PFSK-1 (cell line): ENCODE measurements at regions not wholly inside any gene's neighbourhood (a gene's known extent, or its start where the extent isn't known, plus 50 kb on each side); places are given as distances from the start of the nearest gene placed in this dataset.

Experiments
- FOXP2 ChIP-seq: optimal IDR thresholded peaks from 2 replicates; pipeline ENCODE3; 2011; ENCODE audit warnings: borderline replicate concordance, control low read depth, inconsistent platforms; ENCODE audit not compliant: insufficient read depth; ENCODE audit errors: extremely low read length, extremely low read depth
- POLR2AphosphoS5 ChIP-seq: IDR thresholded peaks from 2 replicates; pipeline ENCODE4 v1.6.1; 2012; ENCODE audit warnings: low read depth, mild to moderate bottlenecking, control low read depth, low read length, moderate library complexity
- REST ChIP-seq, 2 experiments: IDR thresholded peaks; 2 replicates each; pipeline versions ENCODE4 v1.6.1 to v1.8.0; 2011 to 2012; ENCODE audit warnings: low read depth in 2 of 2, low read length in 2 of 2, control low read depth in 1 of 2, inconsistent platforms in 1 of 2, mild to moderate bottlenecking in 1 of 2, moderate library complexity in 1 of 2; ENCODE audit not compliant: insufficient read depth in 1 of 2
- SIN3A ChIP-seq: IDR thresholded peaks from 2 replicates; pipeline ENCODE4 v1.6.1; 2012; ENCODE audit warnings: mild to moderate bottlenecking, low read length, moderate library complexity, borderline replicate concordance; ENCODE audit not compliant: insufficient read depth
- TAF1 ChIP-seq: IDR thresholded peaks from 2 replicates; pipeline ENCODE4 v1.6.1; 2012; ENCODE audit warnings: low read length, control low read depth, borderline replicate concordance; ENCODE audit not compliant: insufficient read depth

GRCh38 chr13:72153272-72153671 lies 286.3 kb upstream of the DACH1 start:
- no peak for TF ChIP-seq POLR2AphosphoS5
- no peak for TF ChIP-seq TAF1
- no peak for TF ChIP-seq REST (IDR thresholded peaks at IDR 0.05; ENCODE audit: insufficient read depth in 1 of 2, low read depth in 2 of 2, low read length in 2 of 2)
- no peak for TF ChIP-seq FOXP2
- no peak for TF ChIP-seq SIN3A

- TF ChIP-seq REST (IDR thresholded peaks at IDR 0.05; ENCODE audit: insufficient read depth in 1 of 2, low read depth in 2 of 2, low read length in 2 of 2): no peak
- no peak for TF ChIP-seq POLR2AphosphoS5
- TF ChIP-seq FOXP2: no peak
- TF ChIP-seq TAF1: no peak
- no peak for TF ChIP-seq SIN3A
These were observed 284.2 kb upstream of the DACH1 start for GRCh38 chr13:72151241-72151640.

- TF ChIP-seq REST (IDR thresholded peaks at IDR 0.05; ENCODE audit: insufficient read depth in 1 of 2, low read depth in 2 of 2, low read length in 2 of 2) (no peak), POLR2AphosphoS5 (no peak), TAF1 (no peak), FOXP2 (no peak), SIN3A (no peak)
These were observed 283.5 kb upstream of the DACH1 start for GRCh38 chr13:72150502-72150901.

GRCh38 chr13:72149701-72150100 lies 282.7 kb upstream of the DACH1 start:
- no peak for TF ChIP-seq SIN3A
- no peak for TF ChIP-seq POLR2AphosphoS5
- TF ChIP-seq FOXP2: no peak
- no peak for TF ChIP-seq REST (IDR thresholded peaks at IDR 0.05; ENCODE audit: insufficient read depth in 1 of 2, low read depth in 2 of 2, low read length in 2 of 2)

- TF ChIP-seq TAF1: no peak
- no peak for TF ChIP-seq FOXP2
- no peak for TF ChIP-seq POLR2AphosphoS5
- TF ChIP-seq REST (IDR thresholded peaks at IDR 0.05; ENCODE audit: insufficient read depth in 1 of 2, low read depth in 2 of 2, low read length in 2 of 2): no peak
- TF ChIP-seq SIN3A: no peak
These were observed 279.8 kb upstream of the DACH1 start for GRCh38 chr13:72146816-72147215.
